Smooth muscle cell (in vitro differentiated cells): ENCODE measurements at regions not wholly inside any gene's neighbourhood (a gene's known extent, or its start where the extent isn't known, plus 50 kb on each side); places are given as distances from the start of the nearest gene placed in this dataset.
"Not testable (repeated sequence)": the region's sequence is repeated elsewhere in the genome, so short reads cannot be mapped to it uniquely, and the experiment has no call there.

Experiments used
- DNase-seq: peaks from one replicate; lab custom pipeline; 2025; ENCODE audit not compliant: unreplicated experiment; lab: John Stamatoyannopoulos, UW
- H2AFZ ChIP-seq: fragments of 200-600 bp; sonication (generic); 2 replicates; pipeline ENCODE4 v1.6.0; 2016; ENCODE audit warnings: antibody characterized with exemption, low read depth, mild to moderate bottlenecking
- H3F3A ChIP-seq: fragments of 200-600 bp; sonication (generic); 2 replicates; pipeline ENCODE4 v1.6.0; 2017; ENCODE audit warnings: antibody characterized with exemption, low read depth
- H3K27ac ChIP-seq: fragments of 200-600 bp; sonication (generic); 2 replicates; pipeline ENCODE4 v1.5.1; 2016; ENCODE audit warnings: low read depth, mild to moderate bottlenecking
- H3K27me3 ChIP-seq: fragments of 200-600 bp; sonication (generic); 2 replicates; pipeline ENCODE4 v1.6.1; 2016; ENCODE audit warnings: low read depth, mild to moderate bottlenecking
- H3K36me3 ChIP-seq: fragments of 200-600 bp; sonication (generic); 2 replicates; pipeline ENCODE4 v1.5.1; 2016; ENCODE audit warnings: low read depth
- H3K4me1 ChIP-seq: fragments of 200-600 bp; sonication (generic); 2 replicates; pipeline ENCODE4 v1.5.1; 2016; ENCODE audit warnings: low read depth
- H3K4me2 ChIP-seq: fragments of 200-600 bp; sonication (generic); 2 replicates; pipeline ENCODE4 v1.6.0; 2016; ENCODE audit warnings: mild to moderate bottlenecking
- H3K4me3 ChIP-seq: fragments of 200-600 bp; sonication (generic); 2 replicates; pipeline ENCODE4 v1.5.1; 2016; ENCODE audit warnings: mild to moderate bottlenecking
- H3K79me2 ChIP-seq: fragments of 200-600 bp; sonication (generic); 2 replicates; pipeline ENCODE4 v1.6.0; 2016; ENCODE audit warnings: low read depth, mild to moderate bottlenecking
- H3K9ac ChIP-seq: fragments of 200-600 bp; sonication (generic); 2 replicates; pipeline ENCODE4 v1.6.0; 2016; ENCODE audit warnings: low read depth
- H3K9me3 ChIP-seq: fragments of 200-600 bp; sonication (generic); replicated peaks from 2 replicates; pipeline ENCODE4 v1.5.1; 2016; ENCODE audit warnings: low read depth
- H4K20me1 ChIP-seq: fragments of 200-600 bp; sonication (generic); 2 replicates; pipeline ENCODE4 v1.6.0; 2016; ENCODE audit warnings: low read depth
- WGBS: methylation state at CpG from one replicate; pipeline ENCODE4 v1.1.7; 2016; ENCODE audit warnings: low lambda C conversion rate; 5-methylcytosine and 5-hydroxymethylcytosine counted together
- TF ChIP-seq, protein P1 (sequence below): fragments of 200-600 bp; sonication (generic); IDR thresholded peaks from 2 replicates; pipeline ENCODE4 v1.5.1; 2017; ENCODE audit warnings: borderline replicate concordance, mild to moderate bottlenecking, antibody characterized with exemption; ENCODE audit not compliant: insufficient read depth, poor library complexity, severe bottlenecking

DNA sequence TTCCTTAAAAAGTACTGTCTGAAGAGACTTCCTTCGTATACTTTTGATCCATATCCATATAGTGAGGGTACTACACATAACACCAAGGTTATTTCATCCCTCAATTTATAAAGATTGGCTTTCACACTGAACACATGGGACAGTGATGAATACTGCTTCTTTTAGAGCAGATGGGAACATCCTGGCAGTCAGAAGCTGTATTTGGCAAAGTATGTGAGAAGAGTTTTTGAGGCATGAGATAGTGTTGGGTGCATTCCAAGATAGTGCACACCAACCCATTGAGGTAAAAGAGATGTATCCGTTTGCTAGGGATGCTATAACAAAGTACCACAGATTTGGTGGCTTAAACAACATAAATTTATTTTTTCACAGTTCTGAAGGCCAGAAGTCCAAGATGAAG lies 141.1 kb downstream of the MOSPD2 start:
- Histone ChIP-seq H3K4me1 (no peaks in the 10 kb centered on the region), H3K4me3 (no peak overlapping the region), H3K9me3 (no peaks in the 10 kb centered on the region), H3K27ac (no peak overlapping the region), H3K4me2 (no peak overlapping the region), H3K79me2 (no peaks in the 10 kb centered on the region), H3K27me3 (no peaks in the 10 kb centered on the region), H3K9ac (no peak overlapping the region), H4K20me1 (no peaks in the 10 kb centered on the region), H2AFZ (no peak overlapping the region), H3F3A (no peaks in the 10 kb centered on the region), H3K36me3 (no peaks in the 10 kb centered on the region)
- no peak for DNase-seq
- TF ChIP-seq, protein P1, sequence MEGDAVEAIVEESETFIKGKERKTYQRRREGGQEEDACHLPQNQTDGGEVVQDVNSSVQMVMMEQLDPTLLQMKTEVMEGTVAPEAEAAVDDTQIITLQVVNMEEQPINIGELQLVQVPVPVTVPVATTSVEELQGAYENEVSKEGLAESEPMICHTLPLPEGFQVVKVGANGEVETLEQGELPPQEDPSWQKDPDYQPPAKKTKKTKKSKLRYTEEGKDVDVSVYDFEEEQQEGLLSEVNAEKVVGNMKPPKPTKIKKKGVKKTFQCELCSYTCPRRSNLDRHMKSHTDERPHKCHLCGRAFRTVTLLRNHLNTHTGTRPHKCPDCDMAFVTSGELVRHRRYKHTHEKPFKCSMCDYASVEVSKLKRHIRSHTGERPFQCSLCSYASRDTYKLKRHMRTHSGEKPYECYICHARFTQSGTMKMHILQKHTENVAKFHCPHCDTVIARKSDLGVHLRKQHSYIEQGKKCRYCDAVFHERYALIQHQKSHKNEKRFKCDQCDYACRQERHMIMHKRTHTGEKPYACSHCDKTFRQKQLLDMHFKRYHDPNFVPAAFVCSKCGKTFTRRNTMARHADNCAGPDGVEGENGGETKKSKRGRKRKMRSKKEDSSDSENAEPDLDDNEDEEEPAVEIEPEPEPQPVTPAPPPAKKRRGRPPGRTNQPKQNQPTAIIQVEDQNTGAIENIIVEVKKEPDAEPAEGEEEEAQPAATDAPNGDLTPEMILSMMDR, result no peak
- WGBS, result 69% methylated on average over 2 of the region's 2 CpGs

DNA sequence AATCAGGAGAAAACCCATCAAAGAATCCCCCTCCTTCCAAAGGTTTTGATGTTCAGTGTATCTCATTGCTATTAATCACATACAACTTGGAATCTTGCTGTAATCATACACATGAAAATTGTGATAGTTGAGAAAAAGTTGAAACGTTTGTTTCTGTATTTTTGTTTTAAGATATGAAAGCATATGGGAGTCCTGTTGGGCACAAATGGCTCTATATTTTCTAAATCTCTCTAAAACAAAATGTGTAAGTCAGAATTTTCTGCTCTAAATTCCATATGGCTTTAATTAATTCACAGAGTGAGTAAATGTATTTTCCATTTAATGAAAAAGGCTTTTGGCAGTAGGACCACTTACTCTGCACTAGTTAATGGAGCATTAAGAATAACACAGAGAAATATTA lies 140.2 kb downstream of the MOSPD2 start:
- 58% methylated on average over 1 of the region's 1 CpG for WGBS
- Histone ChIP-seq H3K27me3 (no peaks in the 10 kb centered on the region), H3F3A (no peaks in the 10 kb centered on the region), H3K9ac (no peak overlapping the region), H2AFZ (no peak overlapping the region), H3K36me3 (no peaks in the 10 kb centered on the region), H3K79me2 (no peaks in the 10 kb centered on the region), H3K4me2 (no peak overlapping the region), H3K4me3 (no peak overlapping the region), H4K20me1 (no peaks in the 10 kb centered on the region), H3K4me1 (no peaks in the 10 kb centered on the region), H3K27ac (no peak overlapping the region), H3K9me3 (no peaks in the 10 kb centered on the region)
- TF ChIP-seq, protein P1, result no peak
- no peak for DNase-seq

DNA sequence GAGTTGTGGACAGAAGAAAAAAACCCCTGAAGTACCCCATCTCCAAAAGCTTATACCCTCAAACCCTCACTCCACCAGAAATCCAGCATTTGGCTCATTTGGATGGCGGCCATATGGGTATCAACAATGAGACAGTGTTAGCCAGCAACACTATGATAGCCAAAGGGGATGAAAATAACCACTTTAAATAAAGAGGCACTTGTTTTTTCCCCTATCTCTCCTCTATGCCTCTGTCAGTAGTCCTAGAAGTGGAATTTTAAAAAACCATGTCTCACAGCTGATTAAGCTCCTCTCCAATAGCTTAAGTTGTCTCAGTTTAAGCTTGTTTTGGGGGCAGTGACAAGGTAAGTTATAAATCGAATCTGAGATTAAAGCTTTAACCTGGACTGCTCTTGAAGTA lies 124.0 kb downstream of the MOSPD2 start:
- Histone ChIP-seq H3K27ac (no peak overlapping the region), H3K27me3 (no peaks in the 10 kb centered on the region), H3K36me3 (no peaks in the 10 kb centered on the region), H4K20me1 (no peaks in the 10 kb centered on the region), H2AFZ (no peak overlapping the region), H3F3A (no peaks in the 10 kb centered on the region), H3K79me2 (no peaks in the 10 kb centered on the region), H3K4me1 (no peaks in the 10 kb centered on the region), H3K4me3 (no peak overlapping the region), H3K4me2 (no peak overlapping the region), H3K9ac (no peak overlapping the region), H3K9me3 (no peaks in the 10 kb centered on the region)
- no peak for DNase-seq
- TF ChIP-seq, protein P1, result no peak
- WGBS, result 54% methylated on average over 2 of the region's 2 CpGs

DNA sequence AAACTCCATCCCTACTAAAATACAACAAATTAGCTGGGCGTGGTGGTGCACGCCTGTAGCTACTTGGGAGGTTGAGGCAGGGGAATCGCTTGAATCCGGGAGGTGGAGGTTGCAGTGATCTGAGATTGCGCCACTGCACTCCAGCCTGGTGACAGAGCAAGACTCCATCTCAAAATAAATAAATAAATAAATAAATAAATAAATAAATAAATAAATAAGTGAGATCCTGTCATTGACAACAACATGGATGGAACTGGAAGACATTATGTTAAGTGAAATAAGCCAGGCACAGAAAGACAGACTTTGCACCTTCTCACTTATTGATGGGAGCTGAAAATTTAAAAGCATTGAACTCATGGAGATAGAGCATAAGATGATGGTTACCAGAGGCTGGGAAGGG lies 111.2 kb downstream of the MOSPD2 start:
- H2AFZ ChIP-seq, H3K27me3 ChIP-seq, H3K27ac ChIP-seq, H3F3A ChIP-seq, H3K4me3 ChIP-seq, H3K9ac ChIP-seq, H3K36me3 ChIP-seq, DNase-seq, H3K4me2 ChIP-seq, H3K79me2 ChIP-seq, H3K9me3 ChIP-seq, H3K4me1 ChIP-seq, H4K20me1 ChIP-seq: not testable (repeated sequence)
- 86% methylated on average over 5 of the region's 5 CpGs for WGBS
